WTC11 (cell line): ENCODE measurements at regions not wholly inside any gene's neighbourhood (a gene's known extent, or its start where the extent isn't known, plus 50 kb on each side); places are given as distances from the start of the nearest gene placed in this dataset.

Experiments
- CTCF ChIP-seq: fragments of 200-600 bp; IDR thresholded peaks from 2 replicates; pipeline ENCODE4 v1.8.0; 2022; ENCODE audit warnings: antibody characterized with exemption
- ZNF263 ChIP-seq: sonication (generic); formaldehyde crosslinking; IDR thresholded peaks from 2 replicates; pipeline ENCODE4 v1.8.1; 2022; ENCODE audit warnings: low read depth, mild to moderate bottlenecking, moderate library complexity, missing genetic modification reagents
- TF ChIP-seq, protein P1 (sequence below): fragments of 250-450 bp; sonication (Bioruptor Pico); IDR thresholded peaks from 2 replicates; pipeline ENCODE4 v2.1.2; 2022; ENCODE audit warnings: mild to moderate bottlenecking, moderate library complexity

DNA sequence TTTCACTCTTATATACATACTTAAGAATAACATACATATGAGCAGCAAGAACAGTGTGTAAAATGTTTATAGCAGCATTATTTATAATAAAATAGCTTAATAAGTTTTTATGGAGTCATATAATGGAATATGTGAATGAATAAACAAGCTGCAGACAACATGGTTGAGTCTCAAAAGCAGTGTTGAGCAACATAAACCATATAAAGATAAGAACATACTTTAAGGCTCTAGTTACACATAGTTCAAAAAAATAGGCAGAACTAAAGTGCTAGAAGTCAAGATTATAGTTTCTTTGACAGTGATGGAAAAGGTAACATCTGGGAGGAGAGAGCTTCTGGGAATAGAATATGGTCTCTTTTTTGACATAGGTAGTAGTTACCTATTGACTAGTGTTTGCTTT is 53.7 kb upstream of the ADAMTS19 start:
- TF ChIP-seq, protein P1, sequence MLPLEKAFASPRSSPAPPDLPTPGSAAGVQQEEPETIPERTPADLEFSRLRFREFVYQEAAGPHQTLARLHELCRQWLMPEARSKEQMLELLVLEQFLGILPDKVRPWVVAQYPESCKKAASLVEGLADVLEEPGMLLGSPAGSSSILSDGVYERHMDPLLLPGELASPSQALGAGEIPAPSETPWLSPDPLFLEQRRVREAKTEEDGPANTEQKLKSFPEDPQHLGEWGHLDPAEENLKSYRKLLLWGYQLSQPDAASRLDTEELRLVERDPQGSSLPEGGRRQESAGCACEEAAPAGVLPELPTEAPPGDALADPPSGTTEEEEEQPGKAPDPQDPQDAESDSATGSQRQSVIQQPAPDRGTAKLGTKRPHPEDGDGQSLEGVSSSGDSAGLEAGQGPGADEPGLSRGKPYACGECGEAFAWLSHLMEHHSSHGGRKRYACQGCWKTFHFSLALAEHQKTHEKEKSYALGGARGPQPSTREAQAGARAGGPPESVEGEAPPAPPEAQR (CRISPR knock-in tag), result no peak
- no peak for TF ChIP-seq ZNF263 (CRISPR knock-in tag)
- no peak for TF ChIP-seq CTCF
